ENCODE measurements at regions not wholly inside any gene's neighbourhood (a gene's known extent, or its start where the extent isn't known, plus 50 kb on each side); places are given as distances from the start of the nearest gene placed in this dataset.

DNA sequence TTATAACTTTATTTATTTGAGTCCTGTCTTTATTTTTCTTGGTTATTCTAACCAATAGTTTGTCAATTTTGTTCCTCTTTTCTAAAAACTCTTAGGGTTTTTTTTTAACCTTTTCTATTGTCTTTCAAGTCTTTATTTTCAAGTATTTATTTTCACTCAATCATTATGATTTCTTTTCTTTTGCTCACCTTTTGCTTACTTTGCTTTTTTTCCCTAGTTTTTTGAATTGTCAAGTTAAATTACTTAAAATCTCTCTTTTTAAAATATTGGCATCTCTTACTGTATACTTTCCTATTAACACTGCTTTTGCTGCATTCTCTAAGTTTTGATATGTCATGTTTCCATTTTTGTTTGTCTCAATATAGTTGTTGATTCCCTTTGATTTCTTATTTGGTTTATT is 396.8 kb upstream of the CCDC179 start:
- no peak for FAIRE-seq

DNA sequence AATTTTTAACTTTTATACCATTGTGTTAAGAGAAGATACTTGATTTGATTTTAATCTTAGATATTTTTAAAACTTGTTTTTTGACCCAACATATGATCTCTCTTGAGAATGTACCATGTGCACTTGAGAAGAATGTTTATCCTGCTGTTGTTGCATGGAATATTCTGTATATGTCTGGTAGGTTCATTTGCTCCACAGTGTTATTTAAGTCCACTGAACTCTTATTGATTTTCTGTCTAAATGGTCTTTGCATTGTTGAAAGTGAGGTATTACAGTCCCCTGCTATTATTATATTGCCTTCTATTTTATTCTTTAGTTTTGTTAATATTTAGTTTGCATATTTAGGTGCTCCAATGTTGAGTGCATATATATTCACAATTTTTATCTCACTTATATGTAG is 397.3 kb upstream of the CCDC179 start:
- TF ChIP-seq, protein P1, sequence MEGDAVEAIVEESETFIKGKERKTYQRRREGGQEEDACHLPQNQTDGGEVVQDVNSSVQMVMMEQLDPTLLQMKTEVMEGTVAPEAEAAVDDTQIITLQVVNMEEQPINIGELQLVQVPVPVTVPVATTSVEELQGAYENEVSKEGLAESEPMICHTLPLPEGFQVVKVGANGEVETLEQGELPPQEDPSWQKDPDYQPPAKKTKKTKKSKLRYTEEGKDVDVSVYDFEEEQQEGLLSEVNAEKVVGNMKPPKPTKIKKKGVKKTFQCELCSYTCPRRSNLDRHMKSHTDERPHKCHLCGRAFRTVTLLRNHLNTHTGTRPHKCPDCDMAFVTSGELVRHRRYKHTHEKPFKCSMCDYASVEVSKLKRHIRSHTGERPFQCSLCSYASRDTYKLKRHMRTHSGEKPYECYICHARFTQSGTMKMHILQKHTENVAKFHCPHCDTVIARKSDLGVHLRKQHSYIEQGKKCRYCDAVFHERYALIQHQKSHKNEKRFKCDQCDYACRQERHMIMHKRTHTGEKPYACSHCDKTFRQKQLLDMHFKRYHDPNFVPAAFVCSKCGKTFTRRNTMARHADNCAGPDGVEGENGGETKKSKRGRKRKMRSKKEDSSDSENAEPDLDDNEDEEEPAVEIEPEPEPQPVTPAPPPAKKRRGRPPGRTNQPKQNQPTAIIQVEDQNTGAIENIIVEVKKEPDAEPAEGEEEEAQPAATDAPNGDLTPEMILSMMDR (IDR thresholded peaks at IDR 0.05; ENCODE audit: insufficient read depth, missing control alignments) = no peak
- FAIRE-seq (no peak), DNase-seq (ENCODE audit: insufficient read length, low spot score) (no peak)

More for the DNA sequence above, 396.8 kb upstream of the CCDC179 start:
- TF ChIP-seq, protein P1 (IDR thresholded peaks at IDR 0.05; ENCODE audit: insufficient read depth, missing control alignments) = no peak
- no peak for DNase-seq (ENCODE audit: insufficient read length, low spot score)

DNA sequence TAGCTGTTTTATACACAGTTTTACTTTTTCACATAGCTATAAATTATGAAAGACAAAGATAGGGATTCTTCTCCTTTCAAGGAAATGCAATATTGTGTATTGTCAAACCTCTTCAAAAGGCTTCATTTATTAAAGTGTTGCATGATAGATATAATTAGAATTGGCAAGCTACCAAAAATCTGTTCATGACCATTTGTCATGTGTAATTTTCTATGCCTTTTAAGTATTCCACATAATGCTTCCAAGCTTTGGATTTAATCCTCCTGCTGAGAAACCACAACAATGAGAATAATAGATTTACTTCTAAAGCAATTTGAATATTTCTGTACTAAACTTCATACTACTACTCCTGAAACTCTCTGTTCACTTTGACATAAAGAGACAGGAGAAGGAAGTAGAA is 403.2 kb upstream of the CCDC179 start:
- TF ChIP-seq, protein P1 (IDR thresholded peaks at IDR 0.05; ENCODE audit: insufficient read depth, missing control alignments) = no peak
- DNase-seq (ENCODE audit: insufficient read length, low spot score) (no peak), FAIRE-seq (no peak)

DNA sequence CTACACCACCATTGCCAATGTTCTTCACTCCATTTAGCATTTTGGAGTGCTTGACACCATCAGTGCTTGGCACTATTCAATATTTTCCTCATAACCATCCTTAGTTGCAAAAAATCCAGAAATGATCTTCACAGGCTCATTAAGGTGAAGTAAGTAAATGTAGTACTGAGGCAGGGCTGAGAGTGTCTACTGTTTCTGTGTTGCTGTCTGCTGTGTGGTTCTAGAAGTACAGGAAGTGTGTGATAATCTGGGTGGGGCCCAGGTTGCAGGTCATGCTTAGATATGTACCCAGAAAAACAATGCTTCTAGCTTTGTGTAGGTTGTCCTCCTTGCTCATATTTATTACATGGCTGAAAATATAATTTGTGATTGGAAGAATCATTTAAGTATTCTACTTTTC is 411.8 kb upstream of the CCDC179 start:
- DNase-seq (ENCODE audit: insufficient read length, low spot score) (no peak), FAIRE-seq (no peak)
- TF ChIP-seq, protein P1 (IDR thresholded peaks at IDR 0.05; ENCODE audit: insufficient read depth, missing control alignments) = no peak

DNA sequence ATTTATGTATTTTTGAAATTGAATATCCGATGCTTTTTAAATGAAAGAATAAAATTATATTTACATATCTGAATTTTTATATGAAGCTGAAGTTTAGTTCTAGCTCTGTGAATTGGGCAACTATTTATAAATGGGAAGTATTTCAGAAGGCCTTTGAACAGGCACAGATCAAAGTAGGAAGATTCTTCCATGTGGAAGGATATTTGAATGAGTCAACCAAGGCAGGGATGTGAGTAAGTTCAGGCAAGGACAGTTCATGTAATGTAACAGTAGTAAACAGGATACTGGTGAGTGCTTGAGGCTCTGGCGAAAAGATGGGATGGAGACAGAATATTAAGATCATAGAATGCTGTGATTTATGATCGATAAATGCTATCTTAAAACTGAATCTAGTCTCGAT is 417.8 kb upstream of the CCDC179 start:
- TF ChIP-seq, protein P1 (IDR thresholded peaks at IDR 0.05; ENCODE audit: insufficient read depth, missing control alignments) = no peak
- no peak for FAIRE-seq
- no peak for DNase-seq (ENCODE audit: insufficient read length, low spot score)

DNA sequence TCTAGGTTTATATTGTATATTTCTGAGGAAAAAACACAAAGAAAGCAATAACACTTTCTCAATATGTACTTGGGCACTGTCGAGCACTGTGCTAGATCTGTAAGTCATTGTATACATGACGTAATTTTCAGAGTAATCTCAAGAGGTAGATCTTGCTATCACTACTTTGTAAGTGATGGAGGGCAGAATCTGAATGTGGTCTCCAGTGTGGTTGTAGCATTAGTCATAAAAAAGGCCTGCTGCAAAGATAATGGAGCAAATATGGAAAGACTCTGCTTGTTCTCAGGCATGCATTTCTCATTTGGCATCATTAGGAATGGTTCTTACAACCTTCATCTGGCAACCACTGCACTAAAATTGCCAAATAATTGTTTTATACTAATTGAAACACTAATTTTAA is 419.8 kb upstream of the CCDC179 start:
- DNase-seq (ENCODE audit: insufficient read length, low spot score) = no peak
- TF ChIP-seq, protein P1 (IDR thresholded peaks at IDR 0.05; ENCODE audit: insufficient read depth, missing control alignments) = no peak
- FAIRE-seq = no peak

DNA sequence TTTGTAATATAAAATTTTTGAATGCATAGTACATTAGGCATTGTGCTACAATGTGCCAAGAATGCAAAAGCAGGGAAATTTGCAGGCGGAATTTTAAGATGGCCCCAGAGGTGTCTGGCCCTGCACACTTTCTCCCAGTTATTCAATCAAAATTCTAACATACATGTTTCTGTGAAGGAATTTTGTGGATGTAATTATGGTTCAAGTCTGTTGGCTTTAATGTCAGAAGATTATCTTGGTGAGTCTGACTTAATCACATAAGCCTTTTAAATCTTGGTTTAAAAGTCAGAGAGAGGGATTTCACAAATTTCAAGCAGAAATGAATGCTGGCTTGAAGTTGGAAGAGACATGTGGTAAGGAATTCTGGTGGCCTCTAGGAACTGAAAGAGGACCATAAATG is 423.4 kb upstream of the CCDC179 start:
- DNase-seq (ENCODE audit: insufficient read length, low spot score) (no peak), FAIRE-seq (no peak)
- TF ChIP-seq, protein P1 (IDR thresholded peaks at IDR 0.05; ENCODE audit: insufficient read depth, missing control alignments) = no peak

Measured in D721Med (cell line).